ENCODE measurements at regions not wholly inside any gene's neighbourhood (a gene's known extent, or its start where the extent isn't known, plus 50 kb on each side); places are given as distances from the start of the nearest gene placed in this dataset.

DNA sequence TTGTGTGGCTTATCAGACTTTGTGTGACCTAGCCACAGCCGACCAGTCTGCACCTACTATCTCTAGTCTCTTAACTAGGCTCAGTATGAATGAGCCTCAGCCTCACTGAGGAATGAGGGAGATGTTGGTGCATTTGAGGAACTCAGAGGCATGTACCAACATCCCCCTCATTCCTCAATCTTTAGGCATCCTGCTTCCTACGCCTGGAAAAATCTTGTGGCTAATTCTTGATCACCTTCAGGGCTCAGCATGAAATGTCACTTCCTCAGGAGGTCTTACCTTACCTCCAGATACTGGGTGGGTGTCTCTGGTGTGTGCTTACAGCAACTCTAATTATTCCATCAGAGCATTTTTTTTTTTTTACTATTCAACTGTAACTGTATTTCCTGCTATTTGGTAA, 148.8 kb upstream of the TMCC3 start:
- TF ChIP-seq POLR2AphosphoS5 (IDR thresholded peaks at IDR 0.05; ENCODE audit: borderline replicate concordance, low read depth, low read length) (no peak), EZH2 (IDR thresholded peaks at IDR 0.05) (no peak)

Data from SK-N-MC (cell line).